ENCODE measurements at regions not wholly inside any gene's neighbourhood (a gene's known extent, or its start where the extent isn't known, plus 50 kb on each side); places are given as distances from the start of the nearest gene placed in this dataset.
A peak's percentile ranks its signal among the peaks of the same experiment; 100 is the strongest.

- DNase-seq (ENCODE audit: low read depth in 2 of 2), result no peak
Measured at GRCh38 chr14:51145246-51145645, 50.3 kb upstream of the TRIM9 start.

- no peak for DNase-seq (ENCODE audit: low read depth in 2 of 2)
Measured at GRCh38 chr14:51147183-51147582, 52.3 kb upstream of the TRIM9 start.

GRCh38 chr14:51155326-51155725 is 60.4 kb upstream of the TRIM9 start:
- no peak for DNase-seq (ENCODE audit: low read depth in 2 of 2)

- DNase-seq (ENCODE audit: low read depth in 2 of 2), result peak; percentile 17 to 30
Measured at GRCh38 chr14:51157012-51157411, 62.1 kb upstream of the TRIM9 start.

- DNase-seq (ENCODE audit: low read depth in 2 of 2), result no peak
Measured at GRCh38 chr14:51160871-51161270, 66.0 kb upstream of the TRIM9 start.

- DNase-seq (ENCODE audit: low read depth in 2 of 2), result no peak
Measured at GRCh38 chr14:51165415-51165814, 70.5 kb upstream of the TRIM9 start.

GRCh38 chr14:51167587-51168214 is 72.3 kb upstream of the TMX1 start:
- no peak for DNase-seq (ENCODE audit: low read depth in 2 of 2)

GRCh38 chr14:51168215-51168613 is 71.8 kb upstream of the TMX1 start:
- DNase-seq (ENCODE audit: low read depth in 2 of 2), result no peak

- DNase-seq (ENCODE audit: low read depth in 2 of 2), result no peak
Measured at GRCh38 chr14:51173863-51174262, 66.2 kb upstream of the TMX1 start.

- no peak for DNase-seq (ENCODE audit: low read depth in 2 of 2)
Measured at GRCh38 chr14:51176839-51177238, 63.2 kb upstream of the TMX1 start.

GRCh38 chr14:51180577-51180976 is 59.5 kb upstream of the TMX1 start:
- no peak for DNase-seq (ENCODE audit: low read depth in 2 of 2)

- peak; percentile 82 to 85 for DNase-seq (ENCODE audit: low read depth in 2 of 2)
Measured at GRCh38 chr14:51182131-51182565, 57.9 kb upstream of the TMX1 start.

- DNase-seq (ENCODE audit: low read depth in 2 of 2), result no peak
Measured at GRCh38 chr14:51185180-51185579, 54.9 kb upstream of the TMX1 start.

GRCh38 chr14:51185754-51186153 is 54.3 kb upstream of the TMX1 start:
- no peak for DNase-seq (ENCODE audit: low read depth in 2 of 2)

GRCh38 chr14:51188566-51189185 is 51.4 kb upstream of the TMX1 start:
- no peak for DNase-seq (ENCODE audit: low read depth in 2 of 2)

- no peak for DNase-seq (ENCODE audit: low read depth in 2 of 2)
Measured at GRCh38 chr14:51189600-51190376, 50.3 kb upstream of the TMX1 start.

Data from dermis microvascular lymphatic vessel endothelial cell (primary cell).